ENCODE measurements at regions not wholly inside any gene's neighbourhood (a gene's known extent, or its start where the extent isn't known, plus 50 kb on each side); places are given as distances from the start of the nearest gene placed in this dataset.
"Not testable (repeated sequence)": the region's sequence is repeated elsewhere in the genome, so short reads cannot be mapped to it uniquely, and the experiment has no call there.

DNA sequence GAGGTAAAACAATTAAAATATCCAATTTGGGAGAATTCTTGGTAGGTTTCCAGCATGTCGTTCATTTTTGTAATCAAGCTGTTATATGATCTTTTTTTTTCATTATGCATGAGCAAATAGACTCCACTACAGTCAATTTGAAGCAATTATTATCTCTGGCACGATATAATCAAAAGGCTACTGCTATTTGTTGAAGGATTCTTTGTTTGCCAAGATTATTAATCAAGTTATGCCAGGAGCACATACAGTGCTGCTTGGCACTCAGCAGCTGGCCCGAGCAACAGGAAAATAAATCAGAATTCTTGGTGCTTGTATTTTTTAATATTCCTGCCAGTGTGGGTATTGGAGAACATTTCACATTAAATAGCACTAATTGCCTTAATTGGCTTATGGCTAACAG lies 279.5 kb downstream of the RND3 start:
- DNase-seq = peak in 1 of 2 experiments; percentile 6

DNA sequence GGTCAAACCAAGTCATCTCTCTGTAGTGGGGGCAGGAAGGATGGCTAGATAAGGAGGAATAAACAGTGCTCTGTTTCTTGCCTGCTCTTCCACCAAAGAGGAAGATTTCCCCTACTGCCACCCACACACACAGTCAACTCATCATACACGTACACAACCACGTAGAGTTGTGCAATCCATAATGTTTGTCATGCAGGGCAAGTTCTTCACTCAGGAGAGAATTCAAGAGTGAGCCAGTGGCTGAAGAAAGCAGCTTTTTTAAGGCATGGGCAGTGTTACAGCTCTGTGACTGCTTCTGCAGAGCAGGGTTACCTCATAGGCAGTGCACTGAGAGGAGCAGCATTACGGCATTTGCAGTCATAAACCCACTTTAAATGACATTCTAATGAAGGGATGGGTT lies 283.0 kb downstream of the RND3 start:
- DNase-seq = no peak

GRCh38 chr2:150194816-150195215 lies 292.7 kb downstream of the RND3 start:
- DNase-seq = not testable (repeated sequence)

DNA sequence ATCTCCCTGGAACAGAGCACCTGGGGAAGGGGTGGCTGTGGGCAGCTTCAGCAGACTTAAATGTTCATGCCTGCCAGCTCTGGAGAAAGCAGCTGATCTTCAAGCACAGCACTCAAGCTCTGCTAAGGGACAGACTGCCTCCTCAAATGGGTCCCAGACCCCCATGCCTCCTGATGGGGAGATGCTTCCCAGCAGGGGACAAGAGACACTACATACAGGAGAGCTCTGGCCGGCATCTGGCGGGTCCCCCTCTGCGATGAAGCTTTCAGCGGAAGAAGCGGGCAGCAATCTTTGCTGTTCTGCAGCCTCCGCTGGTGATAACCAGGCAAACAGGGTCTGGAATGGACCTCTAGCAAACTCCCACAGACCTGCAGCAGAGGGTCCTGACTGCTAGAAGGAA lies 294.8 kb downstream of the RND3 start:
- DNase-seq = no peak

DNA sequence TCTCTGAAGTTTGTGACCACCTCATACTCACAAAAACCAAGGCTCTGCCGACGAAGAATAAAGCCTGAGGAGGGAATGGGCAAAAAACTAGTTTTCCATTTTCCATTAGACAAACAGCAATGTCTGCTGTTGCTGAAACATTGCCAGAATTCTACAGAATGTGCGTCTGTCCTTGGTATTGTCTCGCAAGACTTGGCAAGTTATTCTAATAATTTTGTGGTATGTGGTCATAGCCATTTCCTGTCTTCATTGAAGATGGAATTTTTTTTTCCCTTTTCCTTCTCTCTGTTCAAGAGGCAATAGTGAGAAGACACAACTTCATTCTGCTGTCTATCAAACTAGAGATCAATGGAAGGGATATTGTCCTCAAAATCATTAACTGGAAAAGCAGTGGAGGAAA lies 296.1 kb downstream of the RND3 start:
- DNase-seq = no peak

DNA sequence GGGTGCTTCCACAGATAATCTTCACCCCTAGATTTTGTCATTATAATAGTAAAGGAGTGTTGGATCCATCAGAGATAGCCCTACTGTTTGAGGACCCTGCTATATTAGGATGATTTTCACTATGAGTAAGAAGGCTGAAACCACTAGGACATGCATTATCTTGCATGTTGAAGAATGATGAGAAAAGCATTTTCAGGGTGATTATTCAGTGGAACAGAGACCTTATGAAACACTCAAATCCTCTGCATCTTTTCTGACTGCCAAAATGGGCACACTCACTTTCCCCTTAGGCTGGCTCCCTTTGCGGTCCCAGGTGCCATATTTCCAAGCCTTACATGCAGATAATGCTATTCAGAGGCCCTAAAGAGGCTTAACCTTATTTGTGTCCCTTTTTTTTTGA lies 296.9 kb downstream of the RND3 start:
- no peak for DNase-seq

GRCh38 chr2:150188800-150189199 lies 298.7 kb downstream of the RND3 start:
- no peak for DNase-seq

DNA sequence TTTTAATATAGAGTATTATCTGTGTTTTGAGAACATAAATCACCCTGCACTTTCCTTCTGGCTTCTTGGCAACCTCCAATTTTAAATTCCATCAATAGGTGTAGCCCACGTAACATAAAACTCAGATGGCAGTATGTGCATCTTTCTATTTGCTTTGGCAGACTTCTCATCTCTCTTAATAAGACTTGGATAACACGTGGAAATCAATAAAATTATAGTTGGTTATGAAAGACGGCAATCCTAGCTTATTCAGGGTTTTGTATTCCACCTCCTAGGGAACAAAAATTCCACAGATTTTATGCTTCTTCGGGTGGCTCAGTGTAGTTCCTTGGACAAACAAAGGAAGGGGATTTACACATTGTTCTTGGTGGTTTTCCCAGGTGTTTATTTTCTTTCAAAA lies 299.3 kb downstream of the RND3 start:
- DNase-seq = no peak

GRCh38 chr2:150182566-150183235 lies 304.8 kb downstream of the RND3 start:
- no peak for DNase-seq

GRCh38 chr2:150178591-150178990 lies 308.9 kb downstream of the RND3 start:
- no peak for DNase-seq

- DNase-seq = no peak
Measured at GRCh38 chr2:150174971-150175421, 312.5 kb downstream of the RND3 start.

GRCh38 chr2:150174056-150174805 lies 313.2 kb downstream of the RND3 start:
- no peak for DNase-seq

GRCh38 chr2:150171065-150171548 lies 316.4 kb downstream of the RND3 start:
- no peak for DNase-seq

DNA sequence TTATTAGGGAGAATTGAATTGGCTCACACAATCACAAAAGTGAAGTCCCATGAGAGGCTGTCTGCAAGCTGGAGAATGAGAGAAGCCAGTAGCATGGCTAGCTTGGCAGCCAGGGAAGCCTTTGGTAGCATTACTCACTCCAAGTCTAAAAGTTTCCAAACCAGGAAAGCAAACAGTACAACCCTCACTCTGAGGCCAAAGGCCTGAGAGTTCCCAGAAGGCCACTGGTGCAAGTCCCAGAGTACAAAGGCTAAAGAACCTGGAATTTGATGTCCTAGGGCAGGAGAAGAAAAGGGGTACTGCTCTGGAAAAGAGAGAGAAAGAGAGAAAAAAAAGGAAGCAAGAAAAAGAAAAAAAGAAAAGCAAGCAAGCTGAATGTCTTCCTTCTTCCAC lies 318.2 kb downstream of the RND3 start:
- no peak for DNase-seq

DNA sequence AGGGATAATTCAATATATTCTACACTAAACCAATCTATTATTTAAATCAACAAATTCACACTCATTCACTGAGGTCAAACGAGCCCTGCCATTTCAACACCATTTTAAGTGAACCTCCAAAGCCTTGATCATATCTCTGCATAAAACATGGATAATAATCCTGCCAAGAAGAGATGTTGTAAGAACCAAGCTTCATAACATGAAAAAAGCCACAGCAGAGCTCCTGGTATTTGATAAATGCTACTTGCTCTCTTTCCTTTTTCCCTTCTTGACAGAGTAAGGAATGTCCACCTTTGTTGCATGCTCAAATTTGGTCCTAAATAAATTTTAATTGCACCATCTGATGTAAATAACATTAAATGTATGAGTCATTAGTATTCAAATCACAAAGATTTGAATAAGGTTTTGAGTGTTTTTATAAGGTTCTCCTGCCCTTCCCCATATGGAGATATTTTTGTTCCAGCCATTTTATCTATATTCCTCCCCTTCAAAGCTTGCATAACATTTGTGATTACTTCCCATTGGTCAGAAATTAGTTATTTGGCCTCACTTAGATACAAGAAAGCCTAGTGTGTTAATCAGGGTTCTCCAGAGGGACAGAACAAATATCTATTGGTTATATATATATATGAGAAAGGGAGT lies 318.8 kb downstream of the RND3 start:
- DNase-seq = no peak

GRCh38 chr2:150167711-150168110 lies 319.8 kb downstream of the RND3 start:
- DNase-seq = no peak

DNA sequence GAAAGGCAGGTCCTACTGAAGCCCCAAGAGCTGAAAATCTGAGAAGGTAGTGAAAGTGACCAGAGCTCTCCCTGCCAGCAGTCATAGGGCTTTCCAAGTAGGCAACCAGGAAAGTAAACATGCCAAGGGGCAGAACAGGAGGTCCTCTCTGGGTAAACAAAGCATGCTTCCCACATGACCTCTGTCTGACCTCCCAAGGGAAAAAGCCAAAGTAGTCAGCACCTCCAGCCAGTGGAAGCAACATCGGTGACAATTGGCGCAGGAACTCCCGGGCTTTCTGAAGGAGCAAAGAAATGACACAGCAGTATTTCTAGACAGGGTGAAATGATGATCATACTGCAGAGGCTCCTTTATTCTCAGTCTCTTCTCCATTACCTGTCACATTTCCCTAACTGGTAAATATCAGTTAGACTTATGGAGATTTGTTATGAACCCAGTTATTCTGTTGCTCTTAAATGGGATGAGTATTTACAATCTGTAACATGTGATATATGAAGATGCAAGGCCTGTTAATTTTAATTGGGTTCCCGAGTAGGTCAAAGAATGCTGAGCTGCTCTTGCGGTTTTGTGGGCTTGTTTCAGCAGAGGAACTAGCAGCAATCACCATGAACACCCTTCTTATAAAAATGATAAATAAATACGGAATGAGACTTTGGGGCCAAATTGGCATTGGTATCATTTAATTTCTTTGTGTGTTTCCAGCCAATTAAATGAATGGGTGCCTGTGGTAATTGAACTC lies 321.0 kb downstream of the RND3 start:
- DNase-seq = no peak

- DNase-seq = no peak
Measured at GRCh38 chr2:150165988-150166312, 321.5 kb downstream of the RND3 start.

DNA sequence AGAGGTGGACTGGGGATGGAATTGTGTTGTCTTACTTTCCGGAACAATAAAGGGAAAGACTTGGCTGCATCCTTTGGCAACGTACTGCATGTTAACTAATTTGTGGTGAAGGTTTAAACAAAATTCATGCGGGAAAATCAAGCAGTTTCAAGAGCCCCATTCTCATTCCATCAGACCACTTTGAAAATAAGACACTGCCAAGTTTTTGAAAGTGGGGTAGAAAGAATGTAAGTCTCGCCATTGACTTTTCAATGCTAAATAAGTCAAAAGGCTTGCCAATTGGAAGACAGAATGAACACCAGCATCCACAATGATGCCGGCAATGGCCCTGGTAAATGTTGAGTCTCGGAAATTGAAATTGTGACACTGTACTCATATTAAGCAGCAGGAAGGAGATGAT lies 322.0 kb downstream of the RND3 start:
- DNase-seq = no peak

GRCh38 chr2:150162241-150162942 lies 325.1 kb downstream of the RND3 start:
- DNase-seq = no peak

GRCh38 chr2:150160058-150160457 lies 327.4 kb downstream of the RND3 start:
- DNase-seq = no peak

- DNase-seq = no peak
Measured at GRCh38 chr2:150159300-150159699, 328.2 kb downstream of the RND3 start.

GRCh38 chr2:150156876-150157275 lies 330.6 kb downstream of the RND3 start:
- DNase-seq = no peak
